ENCODE measurements at regions not wholly inside any gene's neighbourhood (a gene's known extent, or its start where the extent isn't known, plus 50 kb on each side); places are given as distances from the start of the nearest gene placed in this dataset.

DNA sequence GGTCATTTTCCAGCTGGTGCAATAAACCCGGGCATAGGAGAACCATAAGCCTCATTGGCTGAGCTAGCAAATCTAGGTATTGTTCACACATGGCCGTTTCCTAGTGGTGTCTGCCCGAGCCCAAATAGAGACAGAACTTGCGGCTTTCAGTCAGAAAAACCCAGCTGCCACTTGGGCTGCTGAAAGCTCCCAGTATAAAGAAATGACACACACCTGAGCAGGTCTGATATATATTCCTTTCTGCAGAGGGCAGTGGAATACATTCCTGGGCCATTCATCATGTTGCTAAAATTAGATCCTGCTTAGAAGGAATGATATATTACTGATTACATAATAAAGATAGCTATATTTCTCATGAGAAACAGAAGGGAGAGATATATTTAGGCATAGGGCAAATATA, 83.9 kb upstream of the IRX5 start:
- H3K27me3 ChIP-seq (ENCODE audit: control insufficient read depth, insufficient read depth, low read length), result no peaks in the 10 kb centered on the region
- H3K9me3 ChIP-seq (ENCODE audit: control insufficient read depth, insufficient read depth, low read length), result peaks cover 18% of the 10 kb centered on the region
- no peaks in the 10 kb centered on the region for H3K36me3 ChIP-seq (ENCODE audit: control insufficient read depth, insufficient read depth, low read length)
- H3K27ac ChIP-seq (ENCODE audit: low read depth, low read length), result no peak overlapping the region
- no peak overlapping the region for H3K4me3 ChIP-seq (ENCODE audit: low read depth, low read length)
- no peaks in the 10 kb centered on the region for H3K4me1 ChIP-seq (ENCODE audit: control insufficient read depth, insufficient read depth, low read length)
- H3K9ac ChIP-seq (ENCODE audit: low read depth, low read length), result no peak overlapping the region

DNA sequence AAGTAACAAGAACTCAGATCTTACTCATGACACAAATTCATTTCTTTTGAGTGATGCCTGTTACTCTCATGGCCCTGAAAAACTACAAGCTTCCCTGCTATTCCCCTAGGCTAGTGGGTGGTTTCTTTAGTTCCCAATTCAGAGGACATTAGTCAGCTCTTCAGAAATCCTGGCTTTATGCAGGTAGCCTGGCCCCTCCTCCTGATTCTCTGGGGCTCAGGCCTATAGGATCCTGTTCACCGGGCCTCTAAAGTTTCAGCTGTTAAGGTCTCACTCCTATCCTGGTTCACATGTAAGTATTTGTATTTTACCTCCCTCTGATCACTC, 87.3 kb upstream of the IRX5 start:
- Histone ChIP-seq H3K9me3 (ENCODE audit: control insufficient read depth, insufficient read depth, low read length) (peaks cover 18% of the 10 kb centered on the region), H3K27ac (ENCODE audit: low read depth, low read length) (no peak overlapping the region), H3K36me3 (ENCODE audit: control insufficient read depth, insufficient read depth, low read length) (no peaks in the 10 kb centered on the region)

DNA sequence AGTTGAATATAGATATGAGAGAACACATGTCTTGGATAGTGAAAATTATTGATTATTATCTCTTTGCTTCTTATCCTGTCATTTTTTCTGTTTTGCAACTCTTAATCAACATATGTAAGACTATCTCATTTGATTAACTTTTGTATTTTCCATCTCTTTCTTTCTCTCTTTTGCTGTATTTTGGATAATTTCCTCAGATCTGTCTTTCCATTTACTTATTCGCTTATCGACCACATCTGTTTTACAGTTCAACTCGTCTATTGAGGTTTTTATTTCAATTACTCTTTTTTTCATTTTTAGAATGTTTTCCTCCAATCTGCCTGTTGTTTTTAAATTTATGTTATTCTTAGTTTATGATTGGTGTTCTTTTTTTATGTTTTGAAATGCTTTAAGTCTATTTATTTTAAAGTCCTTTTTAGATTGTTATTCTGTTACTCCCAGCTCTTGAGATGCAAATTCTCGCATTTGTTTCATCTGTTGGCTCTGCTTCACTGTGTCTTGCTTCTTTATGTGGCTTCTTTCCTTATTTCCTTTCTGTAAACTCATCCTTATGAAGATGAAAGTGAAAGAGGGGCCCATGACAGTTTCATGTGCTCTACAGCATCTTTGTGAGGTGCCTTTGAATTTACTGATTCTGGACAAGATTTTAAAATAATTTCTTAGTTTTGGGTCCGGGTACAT, 87.8 kb upstream of the IRX5 start:
- Histone ChIP-seq H3K4me3 (ENCODE audit: low read depth, low read length) (no peak overlapping the region), H3K4me1 (ENCODE audit: control insufficient read depth, insufficient read depth, low read length) (no peaks in the 10 kb centered on the region), H3K27me3 (ENCODE audit: control insufficient read depth, insufficient read depth, low read length) (no peaks in the 10 kb centered on the region), H3K9ac (ENCODE audit: low read depth, low read length) (no peak overlapping the region), H3K27ac (ENCODE audit: low read depth, low read length) (no peak overlapping the region), H3K9me3 (ENCODE audit: control insufficient read depth, insufficient read depth, low read length) (peaks cover 18% of the 10 kb centered on the region), H3K36me3 (ENCODE audit: control insufficient read depth, insufficient read depth, low read length) (no peaks in the 10 kb centered on the region)

More for the DNA sequence above, 87.3 kb upstream of the IRX5 start:
- Histone ChIP-seq H3K27me3 (ENCODE audit: control insufficient read depth, insufficient read depth, low read length) (no peaks in the 10 kb centered on the region), H3K4me3 (ENCODE audit: low read depth, low read length) (no peak overlapping the region), H3K4me1 (ENCODE audit: control insufficient read depth, insufficient read depth, low read length) (no peaks in the 10 kb centered on the region), H3K9ac (ENCODE audit: low read depth, low read length) (no peak overlapping the region)

DNA sequence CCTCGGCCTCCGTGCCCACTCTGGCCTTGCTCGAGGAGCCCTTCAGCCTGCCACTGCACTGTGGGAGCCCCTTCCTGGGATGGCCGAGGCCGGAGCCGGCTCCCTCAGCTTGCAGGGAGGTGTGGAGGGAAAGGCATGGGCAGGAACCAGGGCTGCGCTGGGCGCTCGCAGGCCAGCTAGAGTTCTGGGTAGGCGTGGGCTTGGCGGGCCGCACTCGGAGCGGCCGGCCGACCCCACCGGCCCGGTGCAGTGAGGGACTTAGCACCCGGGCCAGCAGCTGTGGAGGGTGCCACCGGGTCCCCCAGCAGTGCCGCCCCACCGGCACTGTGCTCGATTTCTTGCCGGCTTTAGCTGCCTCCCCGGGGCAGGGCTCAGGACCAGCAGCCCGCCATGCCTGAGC, 101.0 kb upstream of the IRX5 start:
- Histone ChIP-seq H3K4me3 (ENCODE audit: low read depth, low read length) (no peak overlapping the region), H3K9ac (ENCODE audit: low read depth, low read length) (no peak overlapping the region), H3K4me1 (ENCODE audit: control insufficient read depth, insufficient read depth, low read length) (no peaks in the 10 kb centered on the region), H3K27me3 (ENCODE audit: control insufficient read depth, insufficient read depth, low read length) (no peaks in the 10 kb centered on the region), H3K27ac (ENCODE audit: low read depth, low read length) (no peak overlapping the region), H3K9me3 (ENCODE audit: control insufficient read depth, insufficient read depth, low read length) (no peaks in the 10 kb centered on the region; the same call in 1 of the 2 replicates), H3K36me3 (ENCODE audit: control insufficient read depth, insufficient read depth, low read length) (no peaks in the 10 kb centered on the region)

DNA sequence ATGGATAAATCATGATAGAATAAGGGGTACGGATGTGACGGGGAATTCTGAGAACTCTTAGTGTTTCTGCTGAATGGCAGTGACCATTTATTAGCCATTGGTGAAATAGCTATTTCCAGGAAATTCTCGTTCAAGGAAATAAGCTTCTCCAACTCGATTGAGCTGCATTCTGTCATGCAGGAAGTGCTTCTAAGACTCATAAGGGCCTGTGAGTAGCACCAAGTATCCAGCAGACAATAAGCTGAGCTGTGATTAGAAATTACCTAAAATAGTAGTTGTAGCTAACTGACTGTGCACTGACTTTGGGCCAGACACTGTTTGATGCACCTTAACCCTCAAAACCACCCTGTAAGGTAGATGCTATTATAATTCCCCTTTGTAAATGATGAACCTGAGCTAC, 107.8 kb upstream of the IRX5 start:
- H3K4me3 ChIP-seq (ENCODE audit: low read depth, low read length), result no peak overlapping the region
- no peak overlapping the region for H3K9ac ChIP-seq (ENCODE audit: low read depth, low read length)
- no peaks in the 10 kb centered on the region for H3K36me3 ChIP-seq (ENCODE audit: control insufficient read depth, insufficient read depth, low read length)
- no peak overlapping the region for H3K27ac ChIP-seq (ENCODE audit: low read depth, low read length)
- peaks cover 6% of the 10 kb centered on the region; the same call in 1 of the 2 replicates for H3K4me1 ChIP-seq (ENCODE audit: control insufficient read depth, insufficient read depth, low read length)
- no peaks in the 10 kb centered on the region for H3K27me3 ChIP-seq (ENCODE audit: control insufficient read depth, insufficient read depth, low read length)
- H3K9me3 ChIP-seq (ENCODE audit: control insufficient read depth, insufficient read depth, low read length), result no peaks in the 10 kb centered on the region

DNA sequence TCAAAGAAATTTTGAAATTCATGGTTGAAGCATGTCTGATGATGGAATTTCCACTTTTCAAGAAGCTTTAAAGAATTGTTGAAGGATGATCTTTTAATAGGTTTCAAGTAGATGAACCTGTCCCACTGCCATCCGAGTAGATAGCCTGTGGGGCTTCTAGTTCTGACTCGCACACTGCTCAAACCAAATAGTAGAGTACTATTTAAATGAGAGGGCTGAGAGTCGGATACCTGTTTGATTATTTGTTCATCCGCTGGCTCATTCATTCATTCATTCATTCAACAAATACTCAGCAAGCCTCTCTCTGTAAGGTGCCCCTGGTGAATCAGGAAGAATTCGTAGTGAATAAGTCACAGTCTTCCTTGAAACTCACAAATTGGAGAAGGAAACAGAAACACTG, 108.2 kb upstream of the IRX5 start:
- H3K4me3 ChIP-seq (ENCODE audit: low read depth, low read length), result no peak overlapping the region
- no peaks in the 10 kb centered on the region for H3K36me3 ChIP-seq (ENCODE audit: control insufficient read depth, insufficient read depth, low read length)

DNA sequence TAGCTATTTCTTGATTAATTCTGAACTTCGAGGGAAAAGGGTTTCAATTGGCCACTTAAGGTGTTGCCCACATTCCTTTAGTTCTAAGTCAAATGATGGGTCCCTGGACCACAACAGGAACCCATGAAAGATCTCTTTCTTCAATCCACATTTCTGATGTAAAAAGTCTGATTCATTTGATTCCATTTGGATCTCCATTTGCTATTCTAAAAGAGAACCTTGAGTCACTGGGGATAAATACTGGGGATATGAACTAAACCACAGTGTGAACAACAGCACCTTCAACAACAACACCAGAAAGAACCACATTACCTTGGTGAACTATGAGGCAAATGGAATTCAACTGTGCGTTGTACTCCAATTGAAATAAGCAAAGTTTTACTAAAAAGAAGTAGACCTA, 108.9 kb upstream of the IRX5 start:
- Histone ChIP-seq H3K4me1 (ENCODE audit: control insufficient read depth, insufficient read depth, low read length) (peaks cover 11% of the 10 kb centered on the region), H3K27ac (ENCODE audit: low read depth, low read length) (no peak overlapping the region), H3K27me3 (ENCODE audit: control insufficient read depth, insufficient read depth, low read length) (no peaks in the 10 kb centered on the region), H3K9me3 (ENCODE audit: control insufficient read depth, insufficient read depth, low read length) (no peaks in the 10 kb centered on the region), H3K4me3 (ENCODE audit: low read depth, low read length) (no peak overlapping the region), H3K9ac (ENCODE audit: low read depth, low read length) (no peak overlapping the region), H3K36me3 (ENCODE audit: control insufficient read depth, insufficient read depth, low read length) (no peaks in the 10 kb centered on the region)

More for the DNA sequence above, 108.2 kb upstream of the IRX5 start:
- Histone ChIP-seq H3K27ac (ENCODE audit: low read depth, low read length) (no peak overlapping the region), H3K4me1 (ENCODE audit: control insufficient read depth, insufficient read depth, low read length) (peaks cover 10% of the 10 kb centered on the region), H3K27me3 (ENCODE audit: control insufficient read depth, insufficient read depth, low read length) (no peaks in the 10 kb centered on the region), H3K9ac (ENCODE audit: low read depth, low read length) (no peak overlapping the region), H3K9me3 (ENCODE audit: control insufficient read depth, insufficient read depth, low read length) (no peaks in the 10 kb centered on the region)

DNA sequence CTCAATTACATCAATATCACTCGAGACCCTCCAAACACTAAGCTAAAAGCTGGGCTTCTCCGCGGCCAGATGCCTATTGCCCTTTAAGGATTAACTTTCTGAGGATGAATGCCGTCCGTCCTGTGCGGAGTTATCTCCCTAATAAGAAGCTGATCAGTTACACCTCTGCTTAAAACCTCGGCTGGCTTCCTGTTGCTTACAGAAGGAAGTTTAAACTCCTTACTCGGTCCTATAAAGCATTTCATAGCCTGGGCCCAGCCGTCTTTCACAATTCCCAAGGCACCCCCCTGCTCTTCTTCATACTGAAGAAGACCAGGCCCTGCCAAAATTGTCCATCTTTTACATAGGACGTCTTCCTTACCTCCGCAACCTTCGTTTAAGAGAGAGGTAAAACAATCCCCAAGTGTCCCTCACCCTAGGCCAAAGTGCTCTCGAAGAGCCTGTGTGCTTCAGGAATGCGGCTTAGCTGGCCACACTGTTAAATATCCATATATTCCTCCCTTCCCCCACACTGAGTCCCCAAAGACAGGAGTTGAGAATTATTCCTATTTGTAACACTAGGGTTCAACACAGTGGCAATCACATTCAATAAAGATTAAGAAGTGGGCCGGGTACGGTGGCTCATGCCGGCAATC, 112.6 kb upstream of the IRX5 start:
- Histone ChIP-seq H3K4me1 (ENCODE audit: control insufficient read depth, insufficient read depth, low read length) (peaks cover 15% of the 10 kb centered on the region), H3K9ac (ENCODE audit: low read depth, low read length) (no peak overlapping the region), H3K27me3 (ENCODE audit: control insufficient read depth, insufficient read depth, low read length) (no peaks in the 10 kb centered on the region), H3K4me3 (ENCODE audit: low read depth, low read length) (no peak overlapping the region), H3K27ac (ENCODE audit: low read depth, low read length) (no peak overlapping the region), H3K9me3 (ENCODE audit: control insufficient read depth, insufficient read depth, low read length) (no peaks in the 10 kb centered on the region), H3K36me3 (ENCODE audit: control insufficient read depth, insufficient read depth, low read length) (no peaks in the 10 kb centered on the region)

DNA sequence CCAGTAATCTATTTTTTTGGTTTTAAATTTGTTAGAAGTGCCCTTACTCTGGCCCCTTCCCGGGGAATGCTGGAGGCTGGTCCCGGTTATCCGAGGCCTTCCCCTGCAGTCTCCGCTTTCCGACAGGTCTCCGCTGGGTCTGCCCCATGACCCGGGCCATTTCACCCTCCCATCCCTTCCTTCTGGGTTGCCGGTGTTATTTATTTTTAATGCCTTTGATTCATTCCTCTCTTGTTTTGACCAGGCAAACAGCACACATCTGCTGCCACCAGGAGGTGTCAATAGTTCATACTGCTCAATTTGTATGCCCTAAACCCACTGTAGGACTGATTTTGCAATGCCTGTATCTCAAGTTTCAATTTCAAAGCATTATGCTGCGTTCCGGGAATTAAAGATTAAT, 113.2 kb upstream of the IRX5 start:
- H3K4me3 ChIP-seq (ENCODE audit: low read depth, low read length), result no peak overlapping the region
- no peak overlapping the region for H3K27ac ChIP-seq (ENCODE audit: low read depth, low read length)
- no peak overlapping the region for H3K9ac ChIP-seq (ENCODE audit: low read depth, low read length)
- H3K4me1 ChIP-seq (ENCODE audit: control insufficient read depth, insufficient read depth, low read length), result peaks cover 21% of the 10 kb centered on the region
- H3K9me3 ChIP-seq (ENCODE audit: control insufficient read depth, insufficient read depth, low read length), result no peaks in the 10 kb centered on the region
- H3K36me3 ChIP-seq (ENCODE audit: control insufficient read depth, insufficient read depth, low read length), result no peaks in the 10 kb centered on the region
- no peaks in the 10 kb centered on the region for H3K27me3 ChIP-seq (ENCODE audit: control insufficient read depth, insufficient read depth, low read length)

DNA sequence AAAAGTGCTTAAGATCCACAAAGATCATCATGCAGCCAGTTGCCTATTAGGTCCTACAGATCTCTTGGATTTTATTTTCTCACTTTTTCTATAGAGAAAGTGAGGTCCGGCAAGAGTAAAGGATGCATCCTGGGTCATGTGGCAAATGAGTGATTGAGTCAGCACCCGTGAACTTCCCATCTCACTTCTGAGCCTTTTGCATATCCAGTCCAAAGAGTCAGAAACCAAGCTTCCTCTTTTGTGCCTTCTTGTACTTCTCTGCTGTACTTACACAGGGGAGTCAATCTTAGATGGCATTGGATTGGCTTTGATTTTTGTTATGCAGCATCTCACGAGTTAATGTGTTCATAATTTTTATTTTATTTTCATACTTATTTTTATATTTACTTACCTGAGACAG, 114.2 kb upstream of the IRX5 start:
- Histone ChIP-seq H3K36me3 (ENCODE audit: control insufficient read depth, insufficient read depth, low read length) (no peaks in the 10 kb centered on the region), H3K4me1 (ENCODE audit: control insufficient read depth, insufficient read depth, low read length) (peaks cover 23% of the 10 kb centered on the region), H3K9me3 (ENCODE audit: control insufficient read depth, insufficient read depth, low read length) (no peaks in the 10 kb centered on the region), H3K9ac (ENCODE audit: low read depth, low read length) (no peak overlapping the region), H3K4me3 (ENCODE audit: low read depth, low read length) (no peak overlapping the region), H3K27me3 (ENCODE audit: control insufficient read depth, insufficient read depth, low read length) (no peaks in the 10 kb centered on the region), H3K27ac (ENCODE audit: low read depth, low read length) (no peak overlapping the region)

DNA sequence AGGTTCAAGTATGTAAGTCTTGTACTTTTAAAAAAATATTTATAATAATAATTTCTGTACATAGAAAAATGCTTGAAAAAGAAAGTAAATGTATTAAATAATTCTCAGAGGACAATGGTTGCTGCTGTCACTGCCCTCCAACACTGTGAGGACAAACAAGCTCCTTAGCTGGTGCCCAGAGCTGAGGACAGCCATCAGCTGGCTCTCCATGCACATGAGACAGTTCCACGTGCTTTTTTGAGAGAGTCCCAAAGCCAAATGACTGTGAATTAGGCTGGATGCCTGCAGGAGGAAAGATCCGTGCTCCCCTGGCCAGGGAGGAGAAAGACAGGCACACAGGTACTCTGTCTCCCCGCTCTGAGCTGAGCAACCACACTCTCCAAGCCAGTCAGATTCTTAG, 115.5 kb upstream of the IRX5 start:
- Histone ChIP-seq H3K9ac (ENCODE audit: low read depth, low read length) (no peak overlapping the region), H3K4me3 (ENCODE audit: low read depth, low read length) (no peak overlapping the region), H3K4me1 (ENCODE audit: control insufficient read depth, insufficient read depth, low read length) (peaks cover 23% of the 10 kb centered on the region), H3K9me3 (ENCODE audit: control insufficient read depth, insufficient read depth, low read length) (no peaks in the 10 kb centered on the region), H3K27me3 (ENCODE audit: control insufficient read depth, insufficient read depth, low read length) (no peaks in the 10 kb centered on the region), H3K27ac (ENCODE audit: low read depth, low read length) (no peak overlapping the region), H3K36me3 (ENCODE audit: control insufficient read depth, insufficient read depth, low read length) (no peaks in the 10 kb centered on the region)

All from HUES48 (cell line).